ENCODE measurements at regions not wholly inside any gene's neighbourhood (a gene's known extent, or its start where the extent isn't known, plus 50 kb on each side); places are given as distances from the start of the nearest gene placed in this dataset.

GRCh38 chr3:174336784-174337183, 522.4 kb upstream of the NAALADL2 start:
- Mint-ChIP-seq H3K4me3 (ENCODE audit: unreplicated experiment) (no peak overlapping the region), H3K27ac (ENCODE audit: unreplicated experiment) (no peak overlapping the region), H3K36me3 (ENCODE audit: low read depth, unreplicated experiment) (no peaks in the 10 kb centered on the region), H3K4me1 (ENCODE audit: unreplicated experiment) (no peaks in the 10 kb centered on the region), H3K27me3 (ENCODE audit: unreplicated experiment) (no peaks in the 10 kb centered on the region), H3K9me3 (ENCODE audit: unreplicated experiment) (no peaks in the 10 kb centered on the region)
- TF ChIP-seq, protein P1, sequence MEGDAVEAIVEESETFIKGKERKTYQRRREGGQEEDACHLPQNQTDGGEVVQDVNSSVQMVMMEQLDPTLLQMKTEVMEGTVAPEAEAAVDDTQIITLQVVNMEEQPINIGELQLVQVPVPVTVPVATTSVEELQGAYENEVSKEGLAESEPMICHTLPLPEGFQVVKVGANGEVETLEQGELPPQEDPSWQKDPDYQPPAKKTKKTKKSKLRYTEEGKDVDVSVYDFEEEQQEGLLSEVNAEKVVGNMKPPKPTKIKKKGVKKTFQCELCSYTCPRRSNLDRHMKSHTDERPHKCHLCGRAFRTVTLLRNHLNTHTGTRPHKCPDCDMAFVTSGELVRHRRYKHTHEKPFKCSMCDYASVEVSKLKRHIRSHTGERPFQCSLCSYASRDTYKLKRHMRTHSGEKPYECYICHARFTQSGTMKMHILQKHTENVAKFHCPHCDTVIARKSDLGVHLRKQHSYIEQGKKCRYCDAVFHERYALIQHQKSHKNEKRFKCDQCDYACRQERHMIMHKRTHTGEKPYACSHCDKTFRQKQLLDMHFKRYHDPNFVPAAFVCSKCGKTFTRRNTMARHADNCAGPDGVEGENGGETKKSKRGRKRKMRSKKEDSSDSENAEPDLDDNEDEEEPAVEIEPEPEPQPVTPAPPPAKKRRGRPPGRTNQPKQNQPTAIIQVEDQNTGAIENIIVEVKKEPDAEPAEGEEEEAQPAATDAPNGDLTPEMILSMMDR (IDR thresholded peaks at IDR 0.05; ENCODE audit: unreplicated experiment), result no peak
- no peak for DNase-seq (ENCODE audit: low spot score)

GRCh38 chr3:174337227-174337626, 521.9 kb upstream of the NAALADL2 start:
- no peak overlapping the region for H3K4me3 Mint-ChIP-seq (ENCODE audit: unreplicated experiment)

DNA sequence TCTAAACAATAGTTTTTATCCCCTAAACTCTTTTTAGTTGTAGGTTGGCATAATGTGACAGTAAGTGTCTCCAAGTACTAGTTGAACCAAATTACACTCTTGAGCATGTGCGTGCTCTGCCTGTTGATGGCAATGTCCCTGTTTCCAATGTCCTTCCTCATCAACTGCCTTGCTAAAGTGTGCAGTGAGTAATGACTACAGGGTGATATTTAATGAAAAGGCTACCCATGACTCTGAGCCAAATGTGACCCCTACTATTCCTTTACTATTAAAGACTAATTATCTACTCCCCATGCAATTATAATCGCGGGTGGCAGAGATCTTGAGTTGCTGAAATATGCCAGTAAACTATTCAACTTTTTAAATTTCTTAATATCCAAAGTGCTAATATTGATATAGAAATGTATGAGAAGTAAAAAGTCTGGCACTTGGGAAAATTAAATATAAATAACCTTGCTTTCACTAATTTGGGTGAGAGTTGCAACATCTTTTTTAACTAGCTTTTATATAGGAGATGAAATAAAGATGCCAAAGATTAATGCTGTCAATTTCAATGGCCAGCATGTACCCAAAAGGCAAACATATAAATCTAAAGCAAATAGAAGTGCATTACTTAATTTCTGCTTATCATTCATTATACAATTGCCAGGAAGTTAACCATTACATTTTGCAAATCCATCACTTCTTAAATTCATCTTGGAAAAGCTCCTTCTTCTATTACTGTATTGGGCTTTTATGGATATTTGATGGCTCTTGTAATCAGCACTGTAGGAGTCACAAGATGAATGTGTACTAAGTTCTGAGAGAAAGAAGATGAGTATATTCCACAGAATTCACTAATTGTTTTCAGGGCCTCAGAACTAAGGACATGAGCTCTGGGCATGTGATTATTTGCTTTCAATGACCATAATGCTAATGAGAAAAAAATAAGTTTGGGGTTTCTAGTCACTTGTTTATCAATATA, 518.2 kb upstream of the NAALADL2 start:
- Mint-ChIP-seq H3K4me1 (ENCODE audit: unreplicated experiment) (no peaks in the 10 kb centered on the region), H3K4me3 (ENCODE audit: unreplicated experiment) (no peak overlapping the region), H3K36me3 (ENCODE audit: low read depth, unreplicated experiment) (no peaks in the 10 kb centered on the region), H3K27me3 (ENCODE audit: unreplicated experiment) (no peaks in the 10 kb centered on the region), H3K27ac (ENCODE audit: unreplicated experiment) (no peak overlapping the region), H3K9me3 (ENCODE audit: unreplicated experiment) (no peaks in the 10 kb centered on the region)
- DNase-seq (ENCODE audit: low spot score), result no peak
- TF ChIP-seq, protein P1 (IDR thresholded peaks at IDR 0.05; ENCODE audit: unreplicated experiment), result no peak

More at GRCh38 chr3:174337227-174337626, 521.9 kb upstream of the NAALADL2 start:
- no peak for DNase-seq (ENCODE audit: low spot score)
- no peaks in the 10 kb centered on the region for H3K4me1 Mint-ChIP-seq (ENCODE audit: unreplicated experiment)
- no peak overlapping the region for H3K27ac Mint-ChIP-seq (ENCODE audit: unreplicated experiment)
- no peaks in the 10 kb centered on the region for H3K27me3 Mint-ChIP-seq (ENCODE audit: unreplicated experiment)
- H3K9me3 Mint-ChIP-seq (ENCODE audit: unreplicated experiment), result no peaks in the 10 kb centered on the region
- TF ChIP-seq, protein P1 (IDR thresholded peaks at IDR 0.05; ENCODE audit: unreplicated experiment), result no peak
- no peaks in the 10 kb centered on the region for H3K36me3 Mint-ChIP-seq (ENCODE audit: low read depth, unreplicated experiment)

DNA sequence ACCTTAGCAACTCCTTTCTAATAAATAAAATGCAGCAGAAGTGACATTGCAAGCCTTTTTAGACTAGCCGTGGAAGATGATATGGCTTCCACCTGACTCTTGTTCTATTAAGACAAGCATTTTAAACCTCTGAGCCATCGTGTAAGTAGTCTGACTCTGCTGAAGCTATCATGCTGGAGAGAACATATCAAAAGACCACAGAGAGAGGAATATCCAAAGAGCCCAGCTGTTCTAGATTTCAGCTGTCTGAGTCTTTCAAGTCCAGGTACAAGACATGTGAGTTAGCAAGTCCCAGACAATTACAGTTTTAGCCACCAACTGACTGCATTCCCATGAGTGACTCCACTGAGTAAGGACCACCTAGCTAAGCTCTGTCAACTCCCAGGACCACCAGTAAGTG, 517.0 kb upstream of the NAALADL2 start:
- no peaks in the 10 kb centered on the region for H3K27me3 Mint-ChIP-seq (ENCODE audit: unreplicated experiment)
- TF ChIP-seq, protein P1 (IDR thresholded peaks at IDR 0.05; ENCODE audit: unreplicated experiment), result no peak
- H3K9me3 Mint-ChIP-seq (ENCODE audit: unreplicated experiment), result no peaks in the 10 kb centered on the region
- H3K36me3 Mint-ChIP-seq (ENCODE audit: low read depth, unreplicated experiment), result no peaks in the 10 kb centered on the region
- no peak overlapping the region for H3K27ac Mint-ChIP-seq (ENCODE audit: unreplicated experiment)
- H3K4me1 Mint-ChIP-seq (ENCODE audit: unreplicated experiment), result no peaks in the 10 kb centered on the region
- H3K4me3 Mint-ChIP-seq (ENCODE audit: unreplicated experiment), result no peak overlapping the region
- no peak for DNase-seq (ENCODE audit: low spot score)

- no peaks in the 10 kb centered on the region for H3K27me3 Mint-ChIP-seq (ENCODE audit: unreplicated experiment)
- DNase-seq (ENCODE audit: low spot score), result no peak
- no peak overlapping the region for H3K27ac Mint-ChIP-seq (ENCODE audit: unreplicated experiment)
- H3K4me1 Mint-ChIP-seq (ENCODE audit: unreplicated experiment), result no peaks in the 10 kb centered on the region
- no peak overlapping the region for H3K4me3 Mint-ChIP-seq (ENCODE audit: unreplicated experiment)
- no peaks in the 10 kb centered on the region for H3K36me3 Mint-ChIP-seq (ENCODE audit: low read depth, unreplicated experiment)
- TF ChIP-seq, protein P1 (IDR thresholded peaks at IDR 0.05; ENCODE audit: unreplicated experiment), result no peak
- H3K9me3 Mint-ChIP-seq (ENCODE audit: unreplicated experiment), result no peaks in the 10 kb centered on the region
Measured at GRCh38 chr3:174342941-174343501, 516.1 kb upstream of the NAALADL2 start.

Data from endothelial cell (in vitro differentiated cells).